ENCODE measurements at regions not wholly inside any gene's neighbourhood (a gene's known extent, or its start where the extent isn't known, plus 50 kb on each side); places are given as distances from the start of the nearest gene placed in this dataset.

- Histone ChIP-seq H3F3A (ENCODE audit: insufficient read depth, low read length, poor library complexity, severe bottlenecking) (no peaks in the 10 kb centered on the region), H3K36me3 (ENCODE audit: insufficient read depth, low read length) (no peaks in the 10 kb centered on the region), H3K9ac (ENCODE audit: low read length) (no peak overlapping the region), H3K4me3 (ENCODE audit: low read length) (no peak overlapping the region), H3K27ac (ENCODE audit: low read length) (no peak overlapping the region), H3K4me2 (ENCODE audit: low read length) (no peak overlapping the region), H2AFZ (ENCODE audit: low read depth, low read length) (no peak overlapping the region), H3K9me3 (ENCODE audit: low read length) (no peaks in the 10 kb centered on the region), H4K20me1 (ENCODE audit: insufficient read depth) (no peaks in the 10 kb centered on the region), H3K9me2 (ENCODE audit: insufficient read depth, low read length) (no peaks in the 10 kb centered on the region), H3K27me3 (ENCODE audit: insufficient read depth, low read depth, low read length) (no peaks in the 10 kb centered on the region), H3K79me2 (replicated peaks; ENCODE audit: insufficient read depth, low read length) (no peaks in the 10 kb centered on the region)
- TF ChIP-seq SMC3 (conservative IDR thresholded peaks at IDR 0.05; ENCODE audit: poor library complexity) (no peak), POLR2AphosphoS5 (IDR thresholded peaks at IDR 0.05) (no peak), CTCF (IDR thresholded peaks at IDR 0.05; ENCODE audit: poor library complexity, severe bottlenecking) (no peak), REST (IDR thresholded peaks at IDR 0.05; ENCODE audit: borderline replicate concordance) (no peak), RAD21 (conservative IDR thresholded peaks at IDR 0.05) (no peak), MXI1 (conservative IDR thresholded peaks at IDR 0.05; ENCODE audit: poor library complexity, severe bottlenecking) (no peak), TAF1 (IDR thresholded peaks at IDR 0.05; ENCODE audit: low read depth) (no peak), EZH2 (IDR thresholded peaks at IDR 0.05; ENCODE audit: borderline replicate concordance, insufficient read depth, low read length, poor library complexity, severe bottlenecking) (no peak), EP300 (conservative IDR thresholded peaks at IDR 0.05; ENCODE audit: poor library complexity, severe bottlenecking) (no peak)
Observed at GRCh38 chr13:55106509-55106908, 2034.2 kb upstream of the PRR20A start.

- H4K20me1 ChIP-seq (ENCODE audit: insufficient read depth) = no peaks in the 10 kb centered on the region
- H3K27ac ChIP-seq (ENCODE audit: low read length) = no peak overlapping the region
- no peaks in the 10 kb centered on the region for H3K9me3 ChIP-seq (ENCODE audit: low read length)
- no peaks in the 10 kb centered on the region for H3F3A ChIP-seq (ENCODE audit: insufficient read depth, low read length, poor library complexity, severe bottlenecking)
- TF ChIP-seq POLR2AphosphoS5 (IDR thresholded peaks at IDR 0.05) = no peak
- TF ChIP-seq RAD21 (conservative IDR thresholded peaks at IDR 0.05) = no peak
- no peak for TF ChIP-seq EZH2 (IDR thresholded peaks at IDR 0.05; ENCODE audit: borderline replicate concordance, insufficient read depth, low read length, poor library complexity, severe bottlenecking)
- TF ChIP-seq MXI1 (conservative IDR thresholded peaks at IDR 0.05; ENCODE audit: poor library complexity, severe bottlenecking) = no peak
- no peak for TF ChIP-seq CTCF (IDR thresholded peaks at IDR 0.05; ENCODE audit: poor library complexity, severe bottlenecking)
- no peak for TF ChIP-seq REST (IDR thresholded peaks at IDR 0.05; ENCODE audit: borderline replicate concordance)
- TF ChIP-seq SMC3 (conservative IDR thresholded peaks at IDR 0.05; ENCODE audit: poor library complexity) = no peak
- no peak for TF ChIP-seq TAF1 (IDR thresholded peaks at IDR 0.05; ENCODE audit: low read depth)
- no peak for TF ChIP-seq EP300 (conservative IDR thresholded peaks at IDR 0.05; ENCODE audit: poor library complexity, severe bottlenecking)
- no peaks in the 10 kb centered on the region for H3K79me2 ChIP-seq (replicated peaks; ENCODE audit: insufficient read depth, low read length)
- H3K9ac ChIP-seq (ENCODE audit: low read length) = no peak overlapping the region
- H3K4me3 ChIP-seq (ENCODE audit: low read length) = no peak overlapping the region
- H3K9me2 ChIP-seq (ENCODE audit: insufficient read depth, low read length) = no peaks in the 10 kb centered on the region
- no peak overlapping the region for H2AFZ ChIP-seq (ENCODE audit: low read depth, low read length)
- no peaks in the 10 kb centered on the region for H3K27me3 ChIP-seq (ENCODE audit: insufficient read depth, low read depth, low read length)
- H3K36me3 ChIP-seq (ENCODE audit: insufficient read depth, low read length) = no peaks in the 10 kb centered on the region
- no peak overlapping the region for H3K4me2 ChIP-seq (ENCODE audit: low read length)
Observed at GRCh38 chr13:55120631-55121030, 2020.1 kb upstream of the PRR20A start.
